Trophoblast cell (in vitro differentiated cells and primary cell): ENCODE measurements at regions not wholly inside any gene's neighbourhood (a gene's known extent, or its start where the extent isn't known, plus 50 kb on each side); places are given as distances from the start of the nearest gene placed in this dataset.

Experiments
- DNase-seq, 2 donors: peaks; one replicate each; pipeline ENCODE4 v3.0.0-alpha.2; 2016
- H2AFZ ChIP-seq: 2 replicates; pipeline ENCODE4 v1.6.1; 2013; ENCODE audit warnings: low read length, moderate library complexity, mild to moderate bottlenecking; ENCODE audit not compliant: insufficient read depth, poor library complexity
- H2AK5ac ChIP-seq: 2 replicates; pipeline ENCODE4 v1.6.1; 2013; ENCODE audit warnings: mild to moderate bottlenecking, low read length
- H2BK120ac ChIP-seq: 2 replicates; pipeline ENCODE4 v1.6.1; 2013; ENCODE audit warnings: low read length, mild to moderate bottlenecking, moderate library complexity; ENCODE audit not compliant: insufficient read depth, poor library complexity
- H2BK12ac ChIP-seq: 2 replicates; pipeline ENCODE4 v1.6.1; 2013; ENCODE audit warnings: mild to moderate bottlenecking, low read length, moderate library complexity
- H2BK5ac ChIP-seq: 2 replicates; pipeline ENCODE4 v1.6.1; 2013; ENCODE audit warnings: low read length, low read depth, moderate library complexity, mild to moderate bottlenecking; ENCODE audit not compliant: poor library complexity
- H3K14ac ChIP-seq: 2 replicates; pipeline ENCODE4 v1.6.1; 2013; ENCODE audit warnings: mild to moderate bottlenecking, low read length
- H3K18ac ChIP-seq: 2 replicates; pipeline ENCODE4 v1.6.1; 2013; ENCODE audit warnings: mild to moderate bottlenecking, low read length
- H3K23ac ChIP-seq: 2 replicates; pipeline ENCODE4 v1.6.1; 2013; ENCODE audit warnings: low read length
- H3K27ac ChIP-seq: 2 replicates; pipeline ENCODE4 v1.5.1; 2013; ENCODE audit warnings: low read depth, mild to moderate bottlenecking, inconsistent platforms, low read length, moderate library complexity
- H3K27me3 ChIP-seq: 2 replicates; pipeline ENCODE4 v1.6.1; 2013; ENCODE audit warnings: inconsistent platforms, mild to moderate bottlenecking, low read length, moderate library complexity; ENCODE audit not compliant: insufficient read depth
- H3K36me3 ChIP-seq, 2 experiments: 1 replicate in 1 of 2; 2 replicates in 1 of 2; pipeline ENCODE4 v1.6.1; 2013; ENCODE audit warnings: low read length in 2 of 2, mild to moderate bottlenecking in 2 of 2, moderate library complexity in 1 of 2; ENCODE audit not compliant: insufficient read depth in 2 of 2, control insufficient read depth in 1 of 2
- H3K4ac ChIP-seq: 2 replicates; pipeline ENCODE4 v1.6.1; 2013; ENCODE audit warnings: low read depth, mild to moderate bottlenecking, low read length, moderate library complexity
- H3K4me1 ChIP-seq, 2 experiments: 1 replicate in 1 of 2; 2 replicates in 1 of 2; pipeline ENCODE4 v1.6.1; 2013; ENCODE audit warnings: low read length in 2 of 2, mild to moderate bottlenecking in 2 of 2, moderate library complexity in 1 of 2; ENCODE audit not compliant: insufficient read depth in 2 of 2, control insufficient read depth in 1 of 2
- H3K4me2 ChIP-seq: 2 replicates; pipeline ENCODE4 v1.6.1; 2013; ENCODE audit warnings: inconsistent platforms, mild to moderate bottlenecking, low read length, moderate library complexity
- H3K4me3 ChIP-seq: 2 replicates; pipeline ENCODE4 v1.5.1; 2013; ENCODE audit warnings: mild to moderate bottlenecking, low read depth, low read length, inconsistent platforms
- H3K79me1 ChIP-seq: one replicate; pipeline ENCODE4 v1.6.1; 2013; ENCODE audit warnings: low read length
- H3K79me2 ChIP-seq: 2 replicates; pipeline ENCODE4 v1.6.1; 2013; ENCODE audit warnings: low read length, mild to moderate bottlenecking; ENCODE audit not compliant: control insufficient read depth, insufficient read depth, poor library complexity
- H3K9ac ChIP-seq: 2 replicates; pipeline ENCODE4 v1.6.1; 2013; ENCODE audit warnings: mild to moderate bottlenecking, low read length
- H3K9me3 ChIP-seq: 2 replicates; pipeline ENCODE4 v1.6.1; 2013; ENCODE audit warnings: low read depth, mild to moderate bottlenecking, control low read depth, inconsistent platforms, low read length; ENCODE audit not compliant: insufficient read depth
- H4K12ac ChIP-seq: 2 replicates; pipeline ENCODE4 v1.6.1; 2013; ENCODE audit warnings: low read depth, mild to moderate bottlenecking, low read length, moderate library complexity
- H4K8ac ChIP-seq: 2 replicates; pipeline ENCODE4 v1.6.1; 2013; ENCODE audit warnings: low read depth, mild to moderate bottlenecking, low read length, moderate library complexity
- H4K91ac ChIP-seq: one replicate; pipeline ENCODE4 v1.6.1; 2013; ENCODE audit warnings: low read depth, mild to moderate bottlenecking, low read length, moderate library complexity
- WGBS: extraction: QIAGEN DNeasy Blood & Tissue Kit; methylation state at CpG from one replicate; pipeline ENCODE4 v1.1.7; 2013; ENCODE audit warnings: missing lambda C conversion rate; ENCODE audit not compliant: insufficient read length, insufficient coverage; ENCODE audit errors: extremely low coverage; 5-methylcytosine and 5-hydroxymethylcytosine counted together

DNA sequence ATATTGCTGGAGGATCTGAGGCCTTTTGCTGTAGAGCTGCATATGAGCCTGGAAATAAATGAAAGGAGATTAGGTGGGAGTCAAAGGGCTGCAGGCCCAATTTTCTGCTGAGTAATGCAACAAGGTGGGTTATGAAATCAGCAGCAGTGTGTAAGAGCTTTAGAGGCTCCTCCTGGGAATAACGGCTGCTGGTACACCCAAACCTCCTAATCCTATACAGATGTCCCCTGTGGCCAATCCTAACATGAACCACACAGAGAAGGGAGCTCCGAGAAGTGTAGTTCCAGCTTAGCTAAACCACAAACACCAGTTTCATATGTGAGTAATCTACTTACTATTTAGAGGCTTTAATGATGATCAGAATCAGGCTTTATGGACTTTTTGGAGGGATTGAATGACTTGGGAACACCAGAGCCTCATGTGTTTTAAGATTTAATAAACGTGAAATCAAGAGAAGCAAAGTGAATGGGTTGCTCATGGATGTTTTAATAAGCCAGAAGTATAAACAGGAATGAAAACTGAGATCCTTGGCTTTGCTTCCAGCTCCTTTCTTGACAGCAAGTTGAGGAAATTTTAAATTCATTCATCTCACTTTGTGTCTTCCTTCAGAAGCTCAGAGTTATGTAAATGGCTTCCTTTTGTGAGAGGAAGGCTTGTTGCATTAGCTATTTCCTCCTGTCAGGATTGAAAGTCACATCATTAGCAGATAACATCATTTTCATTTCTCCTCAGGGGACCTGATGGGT lies 437.5 kb downstream of the TMEM232 start:
- no peak overlapping the region for H3K4me3 ChIP-seq
- no peaks in the 10 kb centered on the region for H3K79me2 ChIP-seq
- H4K91ac ChIP-seq, result no peak overlapping the region
- no peaks in the 10 kb centered on the region for H3K4me1 ChIP-seq
- H2BK12ac ChIP-seq, result no peak overlapping the region
- H3K27ac ChIP-seq, result no peak overlapping the region
- H4K12ac ChIP-seq, result no peak overlapping the region
- no peak overlapping the region for H3K9ac ChIP-seq
- no peaks in the 10 kb centered on the region for H3K27me3 ChIP-seq
- DNase-seq, result no peak
- no peak overlapping the region for H2AK5ac ChIP-seq
- no peak overlapping the region for H4K8ac ChIP-seq
- H2AFZ ChIP-seq, result no peak overlapping the region
- H3K23ac ChIP-seq, result no peak overlapping the region
- no peak overlapping the region for H3K14ac ChIP-seq
- no peaks in the 10 kb centered on the region for H3K36me3 ChIP-seq
- no peak overlapping the region for H3K18ac ChIP-seq
- no peaks in the 10 kb centered on the region for H3K79me1 ChIP-seq
- no peak overlapping the region for H3K4me2 ChIP-seq
- H2BK5ac ChIP-seq, result no peak overlapping the region
- peaks cover 7% of the 10 kb centered on the region for H3K9me3 ChIP-seq
- WGBS, result no CpG with 5 or more reads among the region's 3 CpGs
- H2BK120ac ChIP-seq, result no peak overlapping the region
- H3K4ac ChIP-seq, result no peak overlapping the region

DNA sequence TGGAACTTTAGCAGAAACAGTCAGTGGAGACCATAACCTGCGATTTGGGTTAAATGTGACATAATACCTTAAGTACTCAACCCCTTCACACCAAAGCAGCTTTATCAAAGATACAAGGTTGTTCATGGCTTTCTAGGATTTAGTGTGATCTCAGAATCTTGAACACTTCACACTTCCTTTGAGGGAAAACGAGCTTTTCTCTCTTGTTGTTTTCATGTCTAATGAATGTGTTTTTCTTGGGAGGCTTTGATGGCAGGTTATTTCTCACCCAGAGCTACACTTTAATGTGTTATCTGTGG lies 437.0 kb downstream of the TMEM232 start:
- H3K4me1 ChIP-seq, result no peaks in the 10 kb centered on the region
- no peak overlapping the region for H3K4ac ChIP-seq
- peaks cover 2% of the 10 kb centered on the region for H3K9me3 ChIP-seq
- H3K27ac ChIP-seq, result no peak overlapping the region
- H3K18ac ChIP-seq, result no peak overlapping the region
- H2BK5ac ChIP-seq, result no peak overlapping the region
- H2BK12ac ChIP-seq, result no peak overlapping the region
- H3K4me3 ChIP-seq, result no peak overlapping the region
- no peak overlapping the region for H3K14ac ChIP-seq
- H4K12ac ChIP-seq, result no peak overlapping the region
- no peak overlapping the region for H3K4me2 ChIP-seq
- DNase-seq, result no peak
- no peaks in the 10 kb centered on the region for H3K36me3 ChIP-seq
- no peaks in the 10 kb centered on the region for H3K79me2 ChIP-seq
- H2AFZ ChIP-seq, result no peak overlapping the region
- no peak overlapping the region for H4K91ac ChIP-seq
- no peaks in the 10 kb centered on the region for H3K79me1 ChIP-seq
- H3K27me3 ChIP-seq, result no peaks in the 10 kb centered on the region
- WGBS, result no CpG with 5 or more reads among the region's 2 CpGs
- no peak overlapping the region for H2AK5ac ChIP-seq
- H2BK120ac ChIP-seq, result no peak overlapping the region
- no peak overlapping the region for H3K9ac ChIP-seq
- no peak overlapping the region for H3K23ac ChIP-seq
- no peak overlapping the region for H4K8ac ChIP-seq

GRCh38 chr5:110290542-110290941 lies 435.9 kb downstream of the TMEM232 start:
- Histone ChIP-seq H2BK120ac (no peak overlapping the region), H3K79me2 (no peaks in the 10 kb centered on the region), H3K27ac (no peak overlapping the region), H3K9ac (no peak overlapping the region), H2BK5ac (no peak overlapping the region), H2AFZ (no peak overlapping the region), H3K9me3 (no peaks in the 10 kb centered on the region), H3K4ac (no peak overlapping the region), H3K4me3 (no peak overlapping the region), H4K12ac (no peak overlapping the region), H3K36me3 (no peaks in the 10 kb centered on the region), H3K27me3 (no peaks in the 10 kb centered on the region), H4K91ac (no peak overlapping the region), H2AK5ac (no peak overlapping the region), H3K4me1 (no peaks in the 10 kb centered on the region), H2BK12ac (no peak overlapping the region), H3K23ac (no peak overlapping the region), H3K18ac (no peak overlapping the region), H4K8ac (no peak overlapping the region), H3K14ac (no peak overlapping the region), H3K4me2 (no peak overlapping the region), H3K79me1 (no peaks in the 10 kb centered on the region)
- WGBS, result no CpG with 5 or more reads among the region's 1 CpG
- DNase-seq, result no peak

DNA sequence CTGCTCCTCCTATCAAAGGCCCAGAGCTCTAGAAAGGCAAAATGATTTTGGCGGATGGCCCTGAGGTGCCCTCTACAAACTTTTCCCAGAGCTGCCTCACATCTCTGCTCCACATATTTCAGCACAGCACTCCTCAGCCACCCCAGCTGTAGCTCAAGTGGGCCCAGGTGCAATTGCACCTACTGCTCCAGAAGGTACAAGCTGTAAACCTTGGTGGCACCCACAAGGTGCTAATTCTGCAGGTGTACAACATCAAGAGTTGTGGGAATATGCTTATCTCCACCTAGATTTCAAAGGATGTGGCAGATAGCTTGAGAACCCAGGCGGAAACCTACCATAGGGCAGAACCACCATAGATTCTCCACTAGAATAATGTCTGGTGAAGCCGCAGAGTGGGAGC lies 432.2 kb downstream of the TMEM232 start:
- Histone ChIP-seq H3K79me1 (no peaks in the 10 kb centered on the region), H3K27ac (no peak overlapping the region), H4K12ac (no peak overlapping the region), H2BK120ac (no peak overlapping the region), H3K9ac (no peak overlapping the region), H3K4me2 (no peak overlapping the region), H3K18ac (no peak overlapping the region), H4K8ac (no peak overlapping the region), H3K4me1 (no peaks in the 10 kb centered on the region), H3K79me2 (no peaks in the 10 kb centered on the region), H2AK5ac (no peak overlapping the region), H3K14ac (no peak overlapping the region), H3K4me3 (no peak overlapping the region), H2BK12ac (no peak overlapping the region), H3K23ac (no peak overlapping the region), H3K4ac (no peak overlapping the region), H4K91ac (no peak overlapping the region), H3K9me3 (no peaks in the 10 kb centered on the region), H3K36me3 (no peaks in the 10 kb centered on the region), H2BK5ac (no peak overlapping the region), H3K27me3 (no peaks in the 10 kb centered on the region), H2AFZ (no peak overlapping the region)
- no peak for DNase-seq
- WGBS, result no CpG with 5 or more reads among the region's 3 CpGs
